ENCODE measurements at regions not wholly inside any gene's neighbourhood (a gene's known extent, or its start where the extent isn't known, plus 50 kb on each side); places are given as distances from the start of the nearest gene placed in this dataset.

DNA sequence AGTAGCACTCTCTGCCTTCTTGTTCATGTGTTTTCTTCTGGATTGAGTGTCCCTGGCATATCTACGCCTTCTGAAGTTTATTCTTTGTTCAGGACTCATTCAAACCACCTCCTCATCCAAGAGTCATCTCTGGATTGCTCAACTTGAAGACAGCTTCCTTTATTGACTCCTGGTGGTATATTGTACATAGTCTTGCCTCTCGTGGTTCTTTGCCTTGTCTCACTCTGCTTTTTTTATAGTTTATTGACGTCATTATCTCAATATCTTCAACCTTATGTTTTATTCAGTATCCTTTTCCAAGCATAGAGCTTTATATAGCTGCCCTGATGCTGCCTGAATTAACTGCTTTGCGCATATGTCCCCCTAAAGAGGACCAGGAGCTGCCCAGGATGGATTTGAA lies 161.7 kb downstream of the INSIG2 start:
- Histone ChIP-seq H3K9me3 (replicated peaks in 1 of 11) (no peaks in the 10 kb centered on the region), H3K36me3 (no peaks in the 10 kb centered on the region), H3K9ac (no peak overlapping the region), H3K4me2 (peak overlapping the region in 5 of 11 experiments; percentile 40 to 69 (median 59); a peak in 8 of 22 replicates), H3K27ac (peak overlapping the region in 3 of 11 experiments; percentile 36 to 43 (median 38); a peak in 5 of 22 replicates), H3K27me3 (no peaks in the 10 kb centered on the region), H3K4me1 (peaks cover 0 to 21% (median 4%) of the 10 kb centered on the region in 10 experiments; a peak in 10 of 20 replicates), H3K4me3 (no peak overlapping the region), H4K20me1 (no peaks in the 10 kb centered on the region)
- TF ChIP-seq Cebpa-rat (IDR thresholded peaks at IDR 0.05): no peak

DNA sequence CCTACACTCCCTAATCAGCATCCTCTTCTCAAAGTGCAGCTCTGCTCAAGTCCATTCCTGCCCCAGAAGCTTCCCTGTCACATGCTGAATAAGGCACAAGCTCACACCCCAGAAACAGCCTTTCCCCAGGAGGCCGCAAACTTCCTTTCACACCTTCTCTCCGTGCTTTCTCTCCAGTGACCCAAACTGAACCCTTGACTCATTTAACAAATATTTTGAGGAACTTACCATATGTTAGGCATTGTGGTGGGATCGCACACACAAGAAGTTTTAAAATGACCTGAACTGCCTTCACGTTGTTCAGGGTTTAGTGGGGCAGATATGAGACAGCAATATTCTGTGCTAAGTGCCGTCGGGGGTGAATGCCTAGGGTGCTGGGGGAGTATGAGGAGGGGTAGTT lies 161.3 kb downstream of the INSIG2 start:
- peak overlapping the region in 3 of 11 experiments; percentile 36 to 43 (median 38); a peak in 5 of 22 replicates for H3K27ac ChIP-seq
- peak overlapping the region in 5 of 11 experiments; percentile 40 to 69 (median 59); a peak in 8 of 22 replicates for H3K4me2 ChIP-seq
- peaks cover 0 to 21% (median 6%) of the 10 kb centered on the region in 10 experiments; a peak in 10 of 20 replicates for H3K4me1 ChIP-seq
- H4K20me1 ChIP-seq: no peaks in the 10 kb centered on the region
- H3K4me3 ChIP-seq: no peak overlapping the region
- no peak overlapping the region for H3K9ac ChIP-seq
- H3K9me3 ChIP-seq (replicated peaks in 1 of 11): no peaks in the 10 kb centered on the region
- no peaks in the 10 kb centered on the region for H3K27me3 ChIP-seq
- no peaks in the 10 kb centered on the region for H3K36me3 ChIP-seq
- no peak for TF ChIP-seq Cebpa-rat (IDR thresholded peaks at IDR 0.05)

DNA sequence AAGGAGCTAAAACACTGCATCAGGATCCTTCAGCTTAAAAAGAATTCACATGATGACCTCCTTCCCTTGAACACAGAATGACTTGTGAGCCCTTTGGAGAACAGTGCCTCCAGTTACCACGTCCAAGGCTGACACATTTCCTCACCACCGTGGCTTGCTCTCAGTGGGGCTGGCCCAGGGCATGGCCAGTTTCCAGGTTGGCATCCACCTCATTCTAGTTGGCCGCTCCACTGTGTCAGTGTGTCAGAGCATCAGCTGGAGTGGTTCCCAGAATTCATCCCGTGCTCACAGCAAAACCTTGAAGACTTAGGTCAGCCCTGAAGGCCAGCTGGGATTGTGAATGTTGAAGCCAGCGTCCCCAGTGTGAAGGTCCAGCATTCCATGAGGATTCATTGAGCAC lies 158.5 kb downstream of the INSIG2 start:
- no peak overlapping the region for H3K4me3 ChIP-seq
- H3K27me3 ChIP-seq: peaks cover 0 to 5% (median 0%) of the 10 kb centered on the region in 11 experiments; a peak in 4 of 22 replicates
- no peaks in the 10 kb centered on the region for H3K36me3 ChIP-seq
- H3K9me3 ChIP-seq (replicated peaks in 1 of 11): no peaks in the 10 kb centered on the region
- H4K20me1 ChIP-seq: no peaks in the 10 kb centered on the region
- H3K4me2 ChIP-seq: no peak overlapping the region
- no peak for TF ChIP-seq Cebpa-rat (IDR thresholded peaks at IDR 0.05)
- H3K4me1 ChIP-seq: peaks cover 0 to 28% (median 6%) of the 10 kb centered on the region in 10 experiments; a peak in 10 of 20 replicates
- H3K9ac ChIP-seq: no peak overlapping the region
- H3K27ac ChIP-seq: no peak overlapping the region

DNA sequence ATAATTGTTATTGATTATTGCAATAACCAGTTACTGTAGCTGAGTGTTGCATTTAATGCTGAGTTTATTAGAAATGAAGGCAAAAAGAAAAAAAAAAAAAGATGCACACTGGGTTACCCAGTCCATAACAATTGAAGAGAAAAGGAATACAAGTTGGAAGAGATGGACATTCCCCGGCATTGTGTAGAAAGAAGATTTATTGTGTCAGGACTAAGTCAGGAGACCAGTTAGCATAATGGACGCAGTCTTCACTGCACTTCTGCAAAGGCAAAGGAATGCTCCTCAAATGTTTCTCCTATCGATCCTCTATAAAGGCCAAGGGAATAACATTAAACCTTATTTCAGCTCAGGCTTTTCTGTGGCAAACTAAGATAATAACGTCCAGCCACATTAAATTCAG lies 157.8 kb downstream of the INSIG2 start:
- Histone ChIP-seq H3K4me2 (no peak overlapping the region), H3K4me1 (peaks cover 0 to 28% (median 6%) of the 10 kb centered on the region in 10 experiments; a peak in 10 of 20 replicates), H3K4me3 (no peak overlapping the region), H3K36me3 (no peaks in the 10 kb centered on the region), H3K9ac (no peak overlapping the region), H3K27ac (no peak overlapping the region), H3K9me3 (replicated peaks in 1 of 11) (no peaks in the 10 kb centered on the region), H3K27me3 (peaks cover 0 to 5% (median 0%) of the 10 kb centered on the region in 11 experiments; a peak in 4 of 22 replicates), H4K20me1 (no peaks in the 10 kb centered on the region)
- TF ChIP-seq Cebpa-rat (IDR thresholded peaks at IDR 0.05): no peak

DNA sequence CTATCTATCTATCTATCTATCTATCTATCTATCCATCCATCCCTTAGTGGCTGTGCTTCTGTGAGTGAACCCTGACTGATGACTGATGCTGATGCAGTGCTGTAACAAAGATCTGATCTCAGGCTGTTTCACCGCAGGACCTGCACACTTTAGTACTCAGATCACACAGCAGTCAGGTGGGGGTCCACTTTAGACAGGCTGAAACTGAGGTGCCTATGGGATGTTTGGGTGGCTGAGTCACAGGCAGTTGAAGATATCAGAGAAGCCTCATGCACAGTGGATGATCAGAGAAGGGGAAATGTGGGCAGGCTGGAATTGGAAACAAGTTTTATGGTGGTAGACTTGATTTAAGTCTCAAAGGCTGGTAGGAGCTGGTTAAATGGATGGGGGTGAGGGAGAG lies 156.4 kb downstream of the INSIG2 start:
- Histone ChIP-seq H3K9ac (no peak overlapping the region), H3K27ac (no peak overlapping the region), H3K36me3 (no peaks in the 10 kb centered on the region), H3K9me3 (replicated peaks in 1 of 11) (no peaks in the 10 kb centered on the region; a peak in 1 of 22 replicates), H4K20me1 (no peaks in the 10 kb centered on the region), H3K27me3 (peaks cover 0 to 5% (median 0%) of the 10 kb centered on the region in 11 experiments; a peak in 4 of 22 replicates), H3K4me3 (no peak overlapping the region), H3K4me2 (no peak overlapping the region), H3K4me1 (peaks cover 0 to 15% (median 4%) of the 10 kb centered on the region in 10 experiments; a peak in 10 of 20 replicates)
- no peak for TF ChIP-seq Cebpa-rat (IDR thresholded peaks at IDR 0.05)

DNA sequence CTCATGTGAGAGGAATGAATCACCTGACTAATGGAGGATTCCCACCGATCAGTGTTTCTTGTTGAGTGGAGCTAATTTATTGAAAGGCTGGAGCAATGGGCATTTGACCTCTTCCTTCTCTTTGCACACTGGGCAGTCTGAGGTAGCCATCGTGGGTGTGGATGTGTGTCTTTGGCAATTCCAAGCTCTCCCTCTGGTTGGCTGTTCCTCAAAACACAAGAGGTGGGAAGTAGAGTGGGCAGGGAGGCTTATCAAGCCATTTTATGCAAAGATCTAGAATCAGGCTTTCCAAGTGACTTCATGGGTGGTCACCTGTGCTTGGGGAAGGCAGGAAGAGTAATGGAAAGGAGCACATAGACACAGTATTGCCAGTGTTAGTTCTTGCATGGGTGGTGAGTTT lies 154.8 kb downstream of the INSIG2 start:
- Histone ChIP-seq H3K4me2 (no peak overlapping the region), H3K36me3 (no peaks in the 10 kb centered on the region), H3K27me3 (peaks cover 0 to 5% (median 0%) of the 10 kb centered on the region in 11 experiments; a peak in 4 of 22 replicates), H4K20me1 (no peaks in the 10 kb centered on the region), H3K4me1 (peaks cover 0 to 7% (median 0%) of the 10 kb centered on the region in 10 experiments; a peak in 2 of 20 replicates), H3K9me3 (replicated peaks in 1 of 11) (peaks cover 0 to 10% (median 7%) of the 10 kb centered on the region in 11 experiments; a peak in 8 of 22 replicates), H3K4me3 (no peak overlapping the region), H3K9ac (no peak overlapping the region), H3K27ac (no peak overlapping the region)
- TF ChIP-seq Cebpa-rat (IDR thresholded peaks at IDR 0.05): no peak

DNA sequence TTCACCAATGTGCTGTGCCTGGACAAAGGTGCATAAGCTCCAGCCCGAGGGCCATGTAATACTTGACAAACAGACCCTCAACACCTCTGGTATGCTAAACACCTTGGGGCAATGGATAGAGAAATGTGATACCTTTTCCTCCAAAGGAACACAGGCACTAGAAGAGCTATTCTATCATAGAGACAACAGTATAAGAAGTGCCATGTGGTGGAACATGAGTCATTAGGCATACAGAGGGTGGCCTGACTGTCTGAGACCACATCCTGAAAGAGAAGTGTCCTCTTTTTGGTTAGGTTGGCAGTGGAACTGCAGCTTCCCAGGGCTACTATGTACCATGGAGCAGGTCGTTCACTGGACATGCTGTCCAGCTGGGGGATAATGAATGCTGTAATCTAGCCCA lies 153.9 kb downstream of the INSIG2 start:
- no peak overlapping the region for H3K4me3 ChIP-seq
- H3K27me3 ChIP-seq: peaks cover 0 to 5% (median 0%) of the 10 kb centered on the region in 11 experiments; a peak in 4 of 22 replicates
- peaks cover 0 to 7% (median 0%) of the 10 kb centered on the region in 10 experiments; a peak in 2 of 20 replicates for H3K4me1 ChIP-seq
- H3K36me3 ChIP-seq: no peaks in the 10 kb centered on the region
- no peak for TF ChIP-seq Cebpa-rat (IDR thresholded peaks at IDR 0.05)
- peaks cover 0 to 10% (median 7%) of the 10 kb centered on the region in 11 experiments; a peak in 8 of 22 replicates for H3K9me3 ChIP-seq (replicated peaks in 1 of 11)
- no peak overlapping the region for H3K9ac ChIP-seq
- no peak overlapping the region for H3K27ac ChIP-seq
- H4K20me1 ChIP-seq: no peaks in the 10 kb centered on the region
- H3K4me2 ChIP-seq: no peak overlapping the region

DNA sequence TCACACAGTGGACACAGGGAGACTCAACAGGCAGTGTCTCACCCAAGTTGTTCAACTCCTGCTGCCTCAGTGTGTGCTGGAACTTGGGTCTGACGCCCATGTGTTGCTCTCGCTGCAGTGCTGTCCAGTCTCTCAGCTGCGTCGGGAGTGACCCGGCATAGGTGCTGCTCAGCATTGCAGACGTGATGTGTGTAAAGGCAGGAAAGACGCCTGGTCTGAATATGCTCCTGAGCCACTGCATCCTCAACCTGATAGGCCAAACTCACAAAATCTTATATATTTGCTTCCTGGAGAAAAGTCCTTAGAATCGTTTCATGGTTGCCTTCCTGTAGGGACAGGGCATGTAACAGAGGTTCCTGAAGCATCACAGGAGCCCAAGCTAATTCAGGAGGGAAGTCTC lies 152.9 kb downstream of the INSIG2 start:
- no peaks in the 10 kb centered on the region for H3K36me3 ChIP-seq
- no peak overlapping the region for H3K4me2 ChIP-seq
- no peak overlapping the region for H3K4me3 ChIP-seq
- H3K27ac ChIP-seq: no peak overlapping the region
- peaks cover 0 to 5% (median 0%) of the 10 kb centered on the region in 11 experiments; a peak in 4 of 22 replicates for H3K27me3 ChIP-seq
- no peak overlapping the region for H3K9ac ChIP-seq
- H3K9me3 ChIP-seq (replicated peaks in 1 of 11): peaks cover 0 to 10% (median 7%) of the 10 kb centered on the region in 11 experiments; a peak in 8 of 22 replicates
- H4K20me1 ChIP-seq: no peaks in the 10 kb centered on the region
- H3K4me1 ChIP-seq: peaks cover 0 to 7% (median 0%) of the 10 kb centered on the region in 10 experiments; a peak in 2 of 20 replicates
- TF ChIP-seq Cebpa-rat (IDR thresholded peaks at IDR 0.05): no peak

DNA sequence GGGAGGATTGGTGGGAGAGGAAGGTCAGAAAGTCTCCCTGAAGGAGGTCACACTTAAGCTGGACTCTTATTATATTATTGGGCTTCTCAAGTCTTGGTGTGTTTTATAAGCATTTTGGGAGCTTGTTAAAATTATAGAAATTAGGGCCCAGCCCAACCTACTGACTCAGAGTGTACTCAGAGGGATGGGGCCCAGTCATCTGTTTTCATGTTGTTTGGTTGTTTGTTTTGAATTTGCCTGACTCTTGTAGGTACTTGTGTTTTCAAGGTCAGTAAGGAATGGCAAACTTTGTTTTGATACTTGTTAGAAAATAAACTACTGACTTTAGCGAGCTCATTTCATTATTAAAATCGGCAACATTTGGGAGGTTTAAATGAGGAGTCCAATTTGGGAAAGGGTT lies 152.0 kb downstream of the INSIG2 start:
- no peak for TF ChIP-seq Cebpa-rat (IDR thresholded peaks at IDR 0.05)
- H3K27ac ChIP-seq: no peak overlapping the region

More for the DNA sequence above, 152.0 kb downstream of the INSIG2 start:
- Histone ChIP-seq H3K9me3 (replicated peaks in 1 of 11) (peaks cover 0 to 10% (median 7%) of the 10 kb centered on the region in 11 experiments; a peak in 8 of 22 replicates), H3K27me3 (peaks cover 0 to 5% (median 0%) of the 10 kb centered on the region in 11 experiments; a peak in 4 of 22 replicates), H3K36me3 (no peaks in the 10 kb centered on the region), H3K4me1 (peaks cover 0 to 7% (median 0%) of the 10 kb centered on the region in 10 experiments; a peak in 2 of 20 replicates), H3K4me2 (no peak overlapping the region), H4K20me1 (no peaks in the 10 kb centered on the region), H3K9ac (no peak overlapping the region), H3K4me3 (no peak overlapping the region)
